Hepatocyte (in vitro differentiated cells): ENCODE measurements at regions not wholly inside any gene's neighbourhood (a gene's known extent, or its start where the extent isn't known, plus 50 kb on each side); places are given as distances from the start of the nearest gene placed in this dataset.

Experiments
- CTCF ChIP-seq: fragments of 200-600 bp; sonication (generic); IDR thresholded peaks from 2 replicates; pipeline ENCODE4 v1.5.1; 2016; ENCODE audit warnings: antibody characterized with exemption, mild to moderate bottlenecking; ENCODE audit not compliant: poor library complexity
- EZH2 ChIP-seq: fragments of 200-600 bp; sonication (generic); IDR thresholded peaks from 2 replicates; pipeline ENCODE4 v1.6.1; 2016; ENCODE audit warnings: antibody characterized with exemption, mild to moderate bottlenecking, borderline replicate concordance
- EZH2phosphoT487 ChIP-seq: fragments of 200-600 bp; sonication (generic); IDR thresholded peaks from one replicate; pipeline ENCODE4 v1.6.1; 2018; ENCODE audit warnings: antibody characterized with exemption, mild to moderate bottlenecking, low read depth, moderate library complexity; ENCODE audit not compliant: unreplicated experiment, severe bottlenecking

DNA sequence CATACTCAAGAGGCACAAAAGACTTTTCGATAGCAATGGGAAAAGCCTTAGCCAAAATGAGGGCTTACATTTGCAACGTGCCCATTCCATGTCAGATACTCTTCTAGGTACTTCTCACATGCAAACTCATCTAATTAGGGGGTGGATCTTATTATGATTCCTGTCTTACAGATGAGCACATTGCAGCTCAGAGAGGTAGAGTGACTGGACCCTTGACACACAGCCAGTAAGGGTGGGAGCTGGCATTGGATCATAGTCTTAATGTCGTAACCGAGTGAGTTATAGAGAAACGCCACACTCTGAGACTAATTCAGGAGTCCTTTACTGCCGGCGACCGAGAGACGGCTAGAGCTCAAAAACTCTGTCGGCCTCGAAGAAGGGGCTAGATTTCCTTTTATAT is 78.8 kb upstream of the GRIN2A start:
- no peak for TF ChIP-seq CTCF
- no peak for TF ChIP-seq EZH2
- no peak for TF ChIP-seq EZH2phosphoT487
